ENCODE measurements at regions not wholly inside any gene's neighbourhood (a gene's known extent, or its start where the extent isn't known, plus 50 kb on each side); places are given as distances from the start of the nearest gene placed in this dataset.

DNA sequence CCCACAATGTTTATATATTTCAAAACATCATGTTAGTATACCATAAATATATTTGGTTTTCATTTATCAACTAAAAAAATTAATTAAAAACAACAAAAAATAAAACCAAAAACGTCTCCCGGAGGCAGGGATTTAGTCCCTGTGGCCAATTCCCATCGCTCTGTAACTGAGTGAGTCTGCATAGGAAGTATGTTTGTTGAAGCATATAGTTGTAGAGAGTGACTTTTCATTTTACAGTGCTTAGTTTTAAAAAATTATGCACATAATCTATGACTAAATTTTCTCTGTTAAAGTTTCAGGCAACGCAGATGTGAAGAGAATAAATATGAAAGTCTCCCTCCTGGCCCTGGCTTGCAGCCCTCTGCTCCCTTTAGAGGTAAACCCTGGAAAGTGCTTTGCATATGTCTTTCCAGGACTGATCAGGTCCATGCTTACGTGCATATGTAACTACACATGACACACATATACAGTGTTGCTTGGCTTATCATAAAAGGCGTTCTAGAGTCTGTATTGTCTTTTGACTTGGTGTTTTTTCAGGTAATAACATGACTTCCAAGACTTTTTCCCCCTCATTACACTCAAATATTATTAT lies 63.4 kb upstream of the SORBS2 start:
- H3K27ac ChIP-seq (ENCODE audit: low read depth, low read length, poor library complexity, severe bottlenecking) = no peak overlapping the region
- H3K4me3 ChIP-seq (ENCODE audit: low read depth, low read length, poor library complexity, severe bottlenecking) = no peak overlapping the region
- no peak for TF ChIP-seq EZH2 (IDR thresholded peaks at IDR 0.05; ENCODE audit: borderline replicate concordance, low read depth, low read length, poor library complexity, severe bottlenecking)
- TF ChIP-seq, protein P1, sequence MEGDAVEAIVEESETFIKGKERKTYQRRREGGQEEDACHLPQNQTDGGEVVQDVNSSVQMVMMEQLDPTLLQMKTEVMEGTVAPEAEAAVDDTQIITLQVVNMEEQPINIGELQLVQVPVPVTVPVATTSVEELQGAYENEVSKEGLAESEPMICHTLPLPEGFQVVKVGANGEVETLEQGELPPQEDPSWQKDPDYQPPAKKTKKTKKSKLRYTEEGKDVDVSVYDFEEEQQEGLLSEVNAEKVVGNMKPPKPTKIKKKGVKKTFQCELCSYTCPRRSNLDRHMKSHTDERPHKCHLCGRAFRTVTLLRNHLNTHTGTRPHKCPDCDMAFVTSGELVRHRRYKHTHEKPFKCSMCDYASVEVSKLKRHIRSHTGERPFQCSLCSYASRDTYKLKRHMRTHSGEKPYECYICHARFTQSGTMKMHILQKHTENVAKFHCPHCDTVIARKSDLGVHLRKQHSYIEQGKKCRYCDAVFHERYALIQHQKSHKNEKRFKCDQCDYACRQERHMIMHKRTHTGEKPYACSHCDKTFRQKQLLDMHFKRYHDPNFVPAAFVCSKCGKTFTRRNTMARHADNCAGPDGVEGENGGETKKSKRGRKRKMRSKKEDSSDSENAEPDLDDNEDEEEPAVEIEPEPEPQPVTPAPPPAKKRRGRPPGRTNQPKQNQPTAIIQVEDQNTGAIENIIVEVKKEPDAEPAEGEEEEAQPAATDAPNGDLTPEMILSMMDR (conservative IDR thresholded peaks at IDR 0.05; ENCODE audit: low read depth, low read length) = no peak
- BruUV-seq (replicated peaks) = no TSS peak
- intact Hi-C loops (cut with micrococcal nuclease; ENCODE audit: unreplicated experiment) = no loop called here
- no peak for DNase-seq (ENCODE audit: low spot score)
- POLR2A ChIA-PET (ENCODE audit: low non-redundant PET) = no interaction called here
- H3K36me3 ChIP-seq (ENCODE audit: insufficient read depth, low read length, poor library complexity, severe bottlenecking) = no peaks in the 10 kb centered on the region
- H3K27me3 ChIP-seq (replicated peaks; ENCODE audit: insufficient read depth, low read depth, low read length, poor library complexity) = no peaks in the 10 kb centered on the region
- no peaks in the 10 kb centered on the region for H3K9me3 ChIP-seq (ENCODE audit: low read depth, low read length, poor library complexity, severe bottlenecking)
- H3K4me1 ChIP-seq (ENCODE audit: insufficient read depth, low read length, poor library complexity, severe bottlenecking) = no peaks in the 10 kb centered on the region
- CTCF ChIA-PET = no interaction called here

DNA sequence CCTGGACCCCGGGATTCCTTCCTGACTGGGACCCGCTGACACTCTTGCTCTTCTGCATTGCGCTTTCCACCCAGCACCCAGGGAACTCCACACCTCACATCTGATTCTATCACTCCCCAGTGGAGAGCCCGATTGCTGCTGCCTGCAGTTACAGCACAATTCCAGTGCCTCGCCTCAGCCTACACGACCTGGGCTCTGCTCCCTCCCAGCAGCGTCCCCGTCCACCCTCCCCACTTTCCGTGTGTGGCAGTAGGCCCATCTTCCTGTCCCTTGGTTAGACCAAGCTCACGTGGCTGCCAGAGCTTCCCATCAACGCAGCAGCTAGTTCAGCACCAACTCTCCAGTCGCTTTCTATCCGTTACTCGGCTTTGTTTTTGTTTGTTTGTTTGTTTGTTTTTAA lies 66.6 kb upstream of the SORBS2 start:
- H3K27ac ChIP-seq (ENCODE audit: low read depth, low read length, poor library complexity, severe bottlenecking) = no peak overlapping the region
- POLR2A ChIA-PET (ENCODE audit: low non-redundant PET) = no interaction called here
- no peak for DNase-seq (ENCODE audit: low spot score)
- H3K36me3 ChIP-seq (ENCODE audit: insufficient read depth, low read length, poor library complexity, severe bottlenecking) = no peaks in the 10 kb centered on the region
- no peak for TF ChIP-seq EZH2 (IDR thresholded peaks at IDR 0.05; ENCODE audit: borderline replicate concordance, low read depth, low read length, poor library complexity, severe bottlenecking)
- TF ChIP-seq, protein P1 (conservative IDR thresholded peaks at IDR 0.05; ENCODE audit: low read depth, low read length) = no peak
- no peaks in the 10 kb centered on the region for H3K4me1 ChIP-seq (ENCODE audit: insufficient read depth, low read length, poor library complexity, severe bottlenecking)
- H3K4me3 ChIP-seq (ENCODE audit: low read depth, low read length, poor library complexity, severe bottlenecking) = no peak overlapping the region
- intact Hi-C loops (cut with micrococcal nuclease; ENCODE audit: unreplicated experiment) = no loop called here
- no peaks in the 10 kb centered on the region for H3K9me3 ChIP-seq (ENCODE audit: low read depth, low read length, poor library complexity, severe bottlenecking)
- no peaks in the 10 kb centered on the region for H3K27me3 ChIP-seq (replicated peaks; ENCODE audit: insufficient read depth, low read depth, low read length, poor library complexity)
- no TSS peak for BruUV-seq (replicated peaks)
- CTCF ChIA-PET = no interaction called here

DNA sequence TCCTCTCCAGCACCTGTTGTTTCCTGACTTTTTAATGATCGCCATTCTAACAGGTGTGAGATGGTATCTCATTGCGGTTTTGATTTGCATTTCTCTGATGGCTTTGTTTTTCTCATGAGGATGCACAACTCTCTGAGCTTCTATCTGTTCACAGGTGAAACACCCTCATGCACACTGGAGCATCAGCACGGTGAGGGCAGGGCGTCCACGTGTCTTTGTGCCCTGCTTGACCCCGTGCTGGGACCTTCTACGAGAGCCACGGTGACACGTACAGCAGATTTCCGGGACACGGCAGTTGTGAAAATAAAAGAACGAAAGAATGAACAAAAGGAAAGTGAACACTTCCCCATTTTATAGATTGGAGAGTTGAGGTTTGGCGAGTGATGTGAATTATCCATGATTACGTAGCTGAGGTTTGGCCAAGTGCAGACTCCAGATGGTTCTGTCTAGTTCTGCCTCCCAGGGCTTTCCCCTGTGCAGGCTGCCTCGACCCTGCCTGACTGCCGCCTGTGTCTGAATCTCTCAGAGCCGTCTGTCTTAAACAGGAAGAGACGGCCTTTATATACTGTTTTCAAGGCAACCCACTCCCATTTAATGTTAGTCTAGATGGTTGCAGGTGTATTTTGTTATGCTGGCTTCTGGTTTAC lies 67.8 kb upstream of the SORBS2 start:
- Histone ChIP-seq H3K27ac (ENCODE audit: low read depth, low read length, poor library complexity, severe bottlenecking) (no peak overlapping the region), H3K36me3 (ENCODE audit: insufficient read depth, low read length, poor library complexity, severe bottlenecking) (no peaks in the 10 kb centered on the region), H3K4me3 (ENCODE audit: low read depth, low read length, poor library complexity, severe bottlenecking) (no peak overlapping the region), H3K9me3 (ENCODE audit: low read depth, low read length, poor library complexity, severe bottlenecking) (no peaks in the 10 kb centered on the region), H3K4me1 (ENCODE audit: insufficient read depth, low read length, poor library complexity, severe bottlenecking) (no peaks in the 10 kb centered on the region), H3K27me3 (replicated peaks; ENCODE audit: insufficient read depth, low read depth, low read length, poor library complexity) (no peaks in the 10 kb centered on the region)
- DNase-seq (ENCODE audit: low spot score) = no peak
- TF ChIP-seq EZH2 (IDR thresholded peaks at IDR 0.05; ENCODE audit: borderline replicate concordance, low read depth, low read length, poor library complexity, severe bottlenecking) = no peak
- TF ChIP-seq, protein P1 (conservative IDR thresholded peaks at IDR 0.05; ENCODE audit: low read depth, low read length) = no peak
- intact Hi-C loops (cut with micrococcal nuclease; ENCODE audit: unreplicated experiment) = no loop called here
- BruUV-seq (replicated peaks) = no TSS peak
- ChIA-PET CTCF (no interaction called here), POLR2A (ENCODE audit: low non-redundant PET) (no interaction called here)

Data from A673 (cell line).